NCI-H1417 (cell line): ENCODE measurements at regions not wholly inside any gene's neighbourhood (a gene's known extent, or its start where the extent isn't known, plus 50 kb on each side); places are given as distances from the start of the nearest gene placed in this dataset.
"Not testable (repeated sequence)": the region's sequence is repeated elsewhere in the genome, so short reads cannot be mapped to it uniquely, and the experiment has no call there.

Experiments
- DNase-seq, 3 experiments: peaks; one replicate each; lab custom pipeline; 2025; lab: John Stamatoyannopoulos, UW

DNA sequence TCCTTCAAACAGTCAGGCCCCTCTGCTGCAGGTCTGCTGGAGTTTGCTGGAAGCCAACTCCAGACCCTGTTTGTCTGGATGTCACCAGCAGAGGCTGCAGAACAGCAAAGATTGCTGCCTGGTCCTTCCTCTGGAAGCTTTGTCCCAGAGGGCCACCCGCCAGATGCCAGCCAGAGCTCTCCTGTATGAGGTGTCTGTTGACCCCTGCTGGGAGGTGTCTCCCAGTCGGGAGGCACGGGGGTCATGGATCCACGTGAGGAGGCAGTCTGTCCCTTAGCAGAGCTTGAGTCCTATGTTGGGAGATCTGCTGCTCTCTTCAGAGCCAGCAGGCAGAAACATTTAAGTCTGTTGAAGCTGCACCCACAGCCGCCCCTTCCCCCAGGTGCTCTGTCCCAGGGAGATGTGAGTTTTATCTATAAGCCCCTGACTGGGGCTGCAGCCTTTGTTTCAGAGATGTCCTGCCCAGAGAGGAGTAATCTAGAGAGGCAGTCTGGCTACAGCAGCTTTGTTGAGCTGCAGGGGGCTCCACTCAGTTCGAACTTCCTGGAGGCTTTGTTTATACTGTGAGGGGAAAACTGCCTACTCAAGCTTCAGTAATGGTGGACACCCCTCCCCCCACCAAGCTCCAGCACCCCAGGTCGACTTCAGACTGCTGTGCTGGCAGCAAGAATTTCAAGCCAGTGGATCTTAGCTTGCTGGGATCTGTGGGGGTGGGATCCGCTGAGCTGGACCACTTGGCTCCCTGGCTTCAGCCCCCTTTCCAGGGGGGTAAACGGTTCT lies 72.1 kb downstream of the OGFRL1 start:
- not testable (repeated sequence) for DNase-seq

DNA sequence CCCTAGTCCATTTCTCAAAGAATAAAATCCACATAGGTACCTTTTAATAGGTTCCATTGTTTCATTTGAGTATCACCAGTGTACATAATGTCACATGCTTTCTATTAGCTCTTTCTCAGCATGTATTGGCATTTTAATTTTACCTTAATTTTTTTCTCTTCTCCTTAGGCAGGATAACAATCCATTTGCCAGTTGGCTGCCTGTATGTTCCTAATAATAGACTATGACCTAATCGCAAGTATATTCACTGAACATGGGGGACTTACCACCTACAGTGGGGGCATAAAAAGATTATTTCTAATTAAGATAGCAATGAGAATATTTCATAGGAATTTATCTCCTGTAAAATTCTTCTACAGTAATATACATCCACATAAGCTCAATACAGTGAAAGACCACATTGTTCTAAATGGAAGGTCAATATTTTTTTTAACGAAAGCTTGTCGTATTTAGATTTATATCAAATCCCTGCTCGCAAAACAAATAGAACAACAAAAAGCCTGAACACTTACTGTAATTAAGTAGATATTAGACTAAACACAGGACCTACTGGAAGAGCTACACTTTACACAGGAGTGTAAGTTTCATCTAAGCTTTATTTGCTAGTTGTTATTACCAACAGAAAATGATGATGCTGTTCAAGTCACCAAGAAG lies 76.4 kb downstream of the OGFRL1 start:
- DNase-seq = peak in 1 of 3 experiments; percentile 28

DNA sequence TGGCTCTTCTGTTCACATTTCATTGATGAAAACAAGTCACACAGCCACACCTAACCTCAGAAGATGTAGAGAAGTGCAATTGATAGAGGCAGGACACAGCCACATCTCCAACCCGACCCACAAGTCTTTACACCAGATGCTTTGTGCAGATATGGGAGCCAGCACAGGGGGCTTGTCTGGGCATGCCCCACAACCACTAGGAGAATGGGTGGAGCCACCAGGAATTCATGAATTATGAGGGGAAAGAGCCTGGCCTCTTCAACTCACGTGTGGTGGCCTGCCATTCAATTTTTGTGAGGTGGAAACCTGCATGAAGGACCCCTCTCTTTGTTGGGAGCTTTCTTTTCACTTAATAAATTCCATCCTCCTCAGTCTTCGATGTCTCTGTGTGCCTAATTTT lies 79.1 kb downstream of the OGFRL1 start:
- no peak for DNase-seq

GRCh38 chr6:71368284-71368683 lies 79.7 kb downstream of the OGFRL1 start:
- no peak for DNase-seq

GRCh38 chr6:71371559-71371958 lies 82.9 kb downstream of the OGFRL1 start:
- DNase-seq = no peak

GRCh38 chr6:71373943-71374342 lies 85.3 kb downstream of the OGFRL1 start:
- no peak for DNase-seq

GRCh38 chr6:71375676-71376075 lies 87.1 kb downstream of the OGFRL1 start:
- DNase-seq = no peak

DNA sequence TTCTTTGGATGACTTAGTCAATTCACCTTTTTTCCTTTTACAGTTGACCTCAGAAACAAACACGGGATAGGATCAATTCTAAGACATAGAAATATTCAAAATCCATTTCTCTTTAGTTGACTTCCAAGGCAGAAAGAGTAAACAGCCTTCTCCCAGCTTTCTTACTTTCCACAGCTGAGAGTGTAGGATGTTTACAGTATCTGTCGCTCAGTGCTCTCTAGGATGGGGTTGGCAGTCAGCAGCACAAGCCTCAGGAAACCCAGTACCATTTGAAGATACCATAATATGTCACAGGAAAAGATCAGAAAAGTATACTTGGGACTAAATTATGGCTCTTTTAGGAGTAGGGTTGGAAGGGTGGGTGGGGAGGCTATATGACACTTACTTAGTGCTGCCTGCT lies 88.2 kb downstream of the OGFRL1 start:
- no peak for DNase-seq

GRCh38 chr6:71383476-71383875 lies 94.9 kb downstream of the OGFRL1 start:
- DNase-seq = no peak

GRCh38 chr6:71383901-71384489 lies 95.4 kb downstream of the OGFRL1 start:
- DNase-seq = peak in 2 of 3 experiments; percentile 2 to 61

DNA sequence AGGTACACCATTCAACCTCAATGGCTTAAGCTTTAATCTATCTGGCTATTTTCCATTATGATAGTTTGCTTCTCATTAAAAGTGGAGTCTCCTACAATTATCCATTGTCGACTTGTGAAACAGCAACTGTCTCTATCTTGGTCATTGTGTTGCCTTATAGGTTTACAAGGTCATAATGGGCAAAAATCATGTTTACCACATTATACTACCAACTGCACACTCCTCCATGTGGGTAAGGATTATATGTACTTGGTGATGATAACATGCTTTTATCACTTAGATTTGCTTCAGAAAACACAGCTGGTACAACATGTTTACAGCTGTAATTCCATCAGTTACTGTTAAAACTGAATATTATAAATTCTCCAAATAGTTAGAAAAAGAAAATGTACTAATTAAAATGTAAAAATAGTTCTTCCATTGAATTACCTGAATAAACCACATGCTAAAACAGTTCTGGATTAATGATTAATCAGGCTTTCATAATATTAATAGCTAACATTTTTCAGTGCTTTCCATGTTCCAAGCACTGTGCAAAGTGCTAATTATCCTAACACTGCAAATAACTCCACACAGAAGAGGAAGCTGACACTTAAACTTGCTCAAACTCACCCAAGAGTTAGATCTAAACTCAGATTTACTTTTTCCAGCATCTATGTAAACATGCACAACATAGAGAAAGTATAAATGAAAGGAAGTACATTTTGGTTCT lies 96.7 kb downstream of the OGFRL1 start:
- DNase-seq = no peak

DNA sequence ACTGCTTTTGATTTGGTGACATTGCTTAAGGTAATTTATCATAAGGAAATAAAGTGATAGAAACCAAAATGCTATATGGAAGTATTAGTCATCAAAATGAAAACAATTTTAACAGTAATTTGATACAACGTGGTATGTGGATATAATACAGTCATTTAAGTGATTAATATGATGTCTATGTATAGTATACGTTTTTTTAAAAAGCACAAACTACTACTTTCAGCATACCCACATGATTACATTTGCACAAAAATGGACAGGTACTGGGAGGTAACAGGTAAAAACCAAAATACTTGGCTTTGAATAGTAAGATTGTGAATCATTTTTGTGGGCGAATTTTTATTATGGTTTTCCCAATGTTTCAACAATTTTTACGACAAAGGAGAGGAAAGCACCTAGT lies 97.6 kb downstream of the OGFRL1 start:
- no peak for DNase-seq

DNA sequence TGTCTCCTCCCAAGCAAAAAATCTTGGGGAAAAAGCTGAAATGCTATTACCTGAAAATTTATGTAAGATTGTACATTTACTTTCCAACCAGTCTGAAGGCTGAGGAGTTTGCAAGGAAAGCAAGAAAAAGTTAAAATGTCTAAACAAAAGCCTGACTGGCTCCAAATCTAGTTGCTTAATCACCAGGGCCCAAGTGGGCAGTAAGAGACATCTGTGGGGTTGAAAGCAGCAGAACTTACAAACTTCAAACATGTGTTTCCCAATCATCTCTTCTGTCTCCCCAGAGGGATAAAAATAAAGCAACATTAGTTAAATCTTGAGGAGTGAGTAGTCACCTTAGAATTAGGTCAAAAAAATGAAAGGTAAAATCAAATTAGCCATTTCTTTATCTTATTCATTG lies 98.6 kb downstream of the OGFRL1 start:
- DNase-seq = no peak

DNA sequence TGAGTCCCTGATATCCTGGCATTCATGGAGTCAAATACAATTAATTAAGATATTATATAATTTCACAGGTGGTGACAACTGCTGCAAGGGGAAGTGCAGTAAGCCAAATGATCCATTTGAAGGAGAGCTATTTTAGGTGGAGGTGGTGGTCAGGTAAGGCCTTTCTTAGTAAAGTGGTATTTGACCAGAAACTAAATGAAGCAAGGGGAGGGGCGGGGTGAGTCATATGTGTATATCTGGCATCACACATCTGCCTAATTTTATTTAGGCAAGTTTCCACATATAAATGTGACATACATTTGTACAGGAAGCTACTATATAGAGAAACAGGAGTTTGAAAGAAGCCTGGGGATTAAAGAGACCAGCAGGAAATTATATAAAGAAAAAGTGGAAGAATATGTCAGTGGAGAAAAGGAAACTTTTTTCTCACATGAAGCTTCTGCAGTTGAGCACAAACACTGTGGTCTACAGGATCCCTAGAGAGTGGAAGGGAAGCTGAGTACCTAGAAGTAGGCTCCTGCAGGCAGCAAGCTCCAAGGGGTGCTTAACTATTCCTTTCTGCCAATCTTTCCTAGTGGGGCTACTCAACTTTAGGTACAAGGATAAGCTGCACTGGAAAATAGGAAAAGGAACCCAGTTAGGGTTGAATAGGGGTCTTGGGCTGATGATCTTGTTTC lies 99.6 kb downstream of the OGFRL1 start:
- DNase-seq = no peak

DNA sequence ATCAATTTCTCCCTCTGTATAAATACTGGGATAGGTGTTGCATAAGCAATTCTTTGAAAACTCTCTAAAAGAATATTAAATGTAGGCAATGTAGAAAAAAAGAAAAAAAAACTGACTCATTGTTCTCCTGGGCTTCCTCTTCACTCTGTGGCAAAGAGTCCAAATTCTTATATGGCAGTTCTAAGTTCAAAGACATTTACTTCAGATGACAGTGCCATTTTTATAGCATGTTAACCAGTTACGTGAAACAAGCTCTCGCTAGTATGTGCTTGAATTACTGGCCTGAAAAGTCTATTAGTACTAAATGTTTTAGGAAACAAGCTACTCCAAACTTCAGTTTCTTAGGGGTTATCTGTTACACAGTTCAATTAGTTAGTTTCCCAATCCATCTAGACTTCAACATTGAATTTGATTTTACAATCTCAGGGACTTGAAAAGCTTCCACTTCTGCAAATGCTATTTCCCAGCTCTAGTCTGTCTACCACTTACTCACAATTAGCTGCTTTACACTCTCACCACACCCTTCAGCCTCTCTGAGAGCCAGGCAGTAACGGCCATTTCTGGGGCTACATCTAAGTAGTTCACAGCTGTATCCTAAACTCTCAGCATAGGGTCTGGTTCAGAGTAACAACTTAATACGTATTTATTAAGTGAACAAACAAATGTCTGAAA lies 100.4 kb downstream of the OGFRL1 start:
- DNase-seq = no peak

DNA sequence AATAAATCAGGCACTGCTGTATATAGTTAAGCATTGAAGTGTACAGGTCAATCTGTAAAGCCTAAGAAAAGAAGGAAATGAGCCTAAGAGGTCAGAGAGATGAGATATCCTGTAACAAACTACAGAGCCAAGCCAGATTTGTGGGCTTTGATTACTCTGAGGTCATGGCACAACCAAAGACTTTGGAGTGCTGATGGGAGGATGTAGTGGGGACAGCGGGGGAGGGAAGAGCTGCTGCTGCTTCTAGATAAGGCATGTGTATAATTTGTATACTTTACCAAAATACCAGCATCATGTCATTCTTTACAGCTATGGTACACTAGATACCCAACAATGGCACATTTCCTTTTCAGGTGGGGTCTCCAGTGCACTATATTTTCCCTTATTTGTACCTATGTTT lies 102.5 kb downstream of the OGFRL1 start:
- DNase-seq = no peak

DNA sequence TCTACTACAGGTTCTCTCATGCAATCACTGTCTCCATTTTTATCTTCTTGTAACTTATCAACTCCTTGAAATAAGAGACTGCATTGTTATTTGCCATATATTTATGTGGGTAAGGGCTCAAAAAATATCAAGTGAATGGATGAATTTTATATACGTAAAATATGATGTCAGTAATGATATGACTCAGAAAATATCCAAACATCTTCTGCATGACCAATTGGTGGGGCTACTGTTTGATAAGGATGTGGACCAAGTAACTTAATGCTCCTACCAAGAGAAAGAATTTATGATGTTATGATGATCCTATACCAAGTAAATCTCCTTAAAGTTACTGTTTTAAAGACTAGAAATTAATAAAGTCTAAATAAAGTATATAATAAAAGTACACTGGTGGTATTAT lies 103.7 kb downstream of the OGFRL1 start:
- no peak for DNase-seq

GRCh38 chr6:71393471-71393870 lies 104.9 kb downstream of the OGFRL1 start:
- no peak for DNase-seq

- DNase-seq = peak in 2 of 3 experiments; percentile 12 to 60
Observed at GRCh38 chr6:71393981-71394432, 105.4 kb downstream of the OGFRL1 start.

GRCh38 chr6:71394926-71395325 lies 106.3 kb downstream of the OGFRL1 start:
- DNase-seq = no peak

- DNase-seq = no peak
Observed at GRCh38 chr6:71395731-71396409, 107.3 kb downstream of the OGFRL1 start.
